Activated CD8-positive, alpha-beta memory T cell treated with anti-CD3 and anti-CD28 coated beads, Interleukin-2, amount 10 ng/mL, durations not matched to agents 7 days and 5 days (primary cell): ENCODE measurements at regions not wholly inside any gene's neighbourhood (a gene's known extent, or its start where the extent isn't known, plus 50 kb on each side); places are given as distances from the start of the nearest gene placed in this dataset.
A peak's percentile ranks its signal among the peaks of the same experiment; 100 is the strongest.
"Not testable (repeated sequence)": the region's sequence is repeated elsewhere in the genome, so short reads cannot be mapped to it uniquely, and the experiment has no call there.

Experiments used
- ATAC-seq: fragments of 150-1000 bp; cut with Tn5 transposase; one replicate; pipeline ENCODE4 v1.10.0; 2021; ENCODE audit warnings: moderate library complexity
- CTCF ChIA-PET: fragments of 350-600 bp; sonication (Branson Sonifier 250); formaldehyde crosslinking; loops from one replicate; lab custom pipeline; 2021; ENCODE audit warnings: antibody characterized with exemption; lab: Charles Lee
- DNase-seq: peaks from one replicate; pipeline ENCODE4 v3.0.0-alpha.2; 2020
- H3K27ac Mint-ChIP-seq: one replicate; pipeline ENCODE4 v1.8.0; 2021; ENCODE audit warnings: mild to moderate bottlenecking, mixed read lengths
- H3K27me3 Mint-ChIP-seq: one replicate; pipeline ENCODE4 v1.8.0; 2021; ENCODE audit warnings: mixed read lengths
- H3K36me3 Mint-ChIP-seq: one replicate; pipeline ENCODE4 v1.8.0; 2021; ENCODE audit warnings: mild to moderate bottlenecking, mixed read lengths
- H3K4me1 Mint-ChIP-seq: one replicate; pipeline ENCODE4 v1.8.0; 2021; ENCODE audit warnings: mixed read lengths
- H3K4me3 Mint-ChIP-seq: one replicate; pipeline ENCODE4 v1.8.0; 2021; ENCODE audit warnings: mild to moderate bottlenecking, moderate library complexity, mixed read lengths
- H3K9me3 Mint-ChIP-seq: one replicate; pipeline ENCODE4 v1.8.0; 2022; ENCODE audit warnings: low read depth, mixed read lengths

DNA sequence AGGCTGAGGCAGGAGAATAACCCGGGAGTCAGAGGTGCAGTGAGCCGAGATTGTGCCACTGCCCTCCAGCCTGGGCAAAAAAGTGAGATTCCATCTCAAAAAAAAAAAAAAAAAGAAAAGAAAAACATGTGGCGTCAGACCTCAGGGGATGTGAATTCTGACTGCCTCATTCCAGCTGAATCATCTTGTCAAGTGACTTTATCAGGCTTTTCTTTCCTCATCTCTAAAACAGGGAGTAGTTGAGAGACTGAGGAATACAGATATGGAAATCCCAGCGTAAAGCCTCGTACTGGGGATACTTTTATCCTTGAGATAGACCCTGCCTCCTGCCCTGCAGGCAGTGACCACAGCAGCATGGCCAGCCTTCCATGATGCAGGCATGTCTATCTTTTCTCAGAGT is 76.4 kb downstream of the PPIAL4A start:
- H3K36me3 Mint-ChIP-seq, CTCF ChIA-PET, DNase-seq, H3K4me3 Mint-ChIP-seq, H3K4me1 Mint-ChIP-seq, H3K27ac Mint-ChIP-seq, H3K9me3 Mint-ChIP-seq, ATAC-seq, H3K27me3 Mint-ChIP-seq: not testable (repeated sequence)

DNA sequence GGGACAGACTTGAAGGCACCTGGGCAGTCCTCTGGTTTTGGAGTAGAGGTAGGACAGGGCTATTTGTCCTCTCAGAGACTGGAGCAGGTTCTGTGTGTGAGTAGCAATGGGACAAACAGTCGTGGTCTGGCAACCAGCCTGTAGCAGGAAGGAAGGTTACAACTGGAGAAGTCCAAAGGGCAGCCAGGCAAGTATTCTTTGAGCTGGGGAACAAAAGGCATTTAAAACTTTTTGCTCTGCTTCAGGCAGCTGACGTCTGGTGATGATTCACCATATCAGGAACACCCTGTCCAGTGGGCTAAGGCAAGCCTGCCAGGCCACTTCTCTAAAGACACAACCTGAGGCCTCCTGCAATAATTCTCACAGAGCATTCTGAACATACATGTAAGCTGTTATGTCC is 83.3 kb downstream of the PPIAL4A start:
- H3K9me3 Mint-ChIP-seq, H3K36me3 Mint-ChIP-seq, H3K4me1 Mint-ChIP-seq, ATAC-seq, H3K27me3 Mint-ChIP-seq, H3K27ac Mint-ChIP-seq, CTCF ChIA-PET, DNase-seq, H3K4me3 Mint-ChIP-seq: not testable (repeated sequence)

DNA sequence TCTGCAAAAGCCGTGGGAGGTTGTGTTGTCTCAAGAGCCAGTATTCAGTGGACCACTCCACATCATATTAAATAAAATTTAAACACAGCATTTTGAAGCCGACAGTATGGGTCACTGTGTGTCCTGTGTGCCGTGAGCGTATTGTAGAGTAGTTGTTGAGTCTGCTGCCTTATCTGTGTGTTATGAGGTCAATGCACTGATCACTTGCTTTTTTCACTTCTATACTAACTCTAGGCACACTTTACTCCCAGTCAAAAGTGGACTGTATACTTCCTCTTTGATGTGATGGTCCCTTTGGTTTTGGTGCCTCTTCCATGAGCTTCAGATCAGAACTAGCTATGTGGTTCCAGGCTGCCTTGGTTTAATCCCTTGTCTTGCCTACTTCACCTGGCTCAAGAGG is 84.3 kb downstream of the PPIAL4A start:
- DNase-seq, H3K27me3 Mint-ChIP-seq, H3K4me3 Mint-ChIP-seq, H3K9me3 Mint-ChIP-seq, ATAC-seq, H3K4me1 Mint-ChIP-seq, H3K36me3 Mint-ChIP-seq, CTCF ChIA-PET, H3K27ac Mint-ChIP-seq: not testable (repeated sequence)

- H3K36me3 Mint-ChIP-seq, H3K27me3 Mint-ChIP-seq, DNase-seq, H3K4me1 Mint-ChIP-seq, H3K9me3 Mint-ChIP-seq, ATAC-seq, H3K4me3 Mint-ChIP-seq, H3K27ac Mint-ChIP-seq, CTCF ChIA-PET: not testable (repeated sequence)
Measured at GRCh38 chr1:120977279-120977678, 87.7 kb downstream of the PPIAL4A start.

DNA sequence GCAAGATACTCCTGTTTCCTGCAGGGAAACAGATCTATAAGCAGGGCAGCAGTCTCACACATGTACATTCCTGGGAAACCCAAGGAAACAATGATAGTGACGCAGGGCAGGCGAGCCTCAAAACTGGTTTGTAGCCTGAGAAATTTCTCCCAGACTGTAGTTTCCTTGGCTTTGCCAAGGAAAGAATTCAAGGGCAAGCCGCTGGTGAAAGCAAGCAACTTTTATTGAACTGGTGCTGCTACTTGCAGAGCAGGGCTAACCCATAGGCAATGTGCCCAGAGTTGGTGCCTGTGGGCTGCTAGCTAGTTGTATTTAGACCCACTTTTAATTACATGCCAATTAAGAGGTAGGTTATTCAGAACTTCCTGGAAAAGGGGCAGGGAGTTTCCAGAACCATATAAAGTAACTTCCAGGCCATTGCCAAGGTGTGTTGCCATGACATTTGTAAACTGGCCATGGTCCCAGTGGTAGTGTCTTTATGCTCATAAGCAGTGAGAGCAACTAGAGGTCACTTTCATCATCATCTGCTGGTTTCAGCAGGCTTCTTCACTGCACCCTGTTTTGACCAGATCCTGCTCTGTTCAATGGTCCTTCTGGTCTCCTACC is 92.0 kb downstream of the PPIAL4A start:
- CTCF ChIA-PET, H3K36me3 Mint-ChIP-seq, H3K4me1 Mint-ChIP-seq, H3K4me3 Mint-ChIP-seq, H3K9me3 Mint-ChIP-seq, DNase-seq, ATAC-seq, H3K27me3 Mint-ChIP-seq, H3K27ac Mint-ChIP-seq: not testable (repeated sequence)

DNA sequence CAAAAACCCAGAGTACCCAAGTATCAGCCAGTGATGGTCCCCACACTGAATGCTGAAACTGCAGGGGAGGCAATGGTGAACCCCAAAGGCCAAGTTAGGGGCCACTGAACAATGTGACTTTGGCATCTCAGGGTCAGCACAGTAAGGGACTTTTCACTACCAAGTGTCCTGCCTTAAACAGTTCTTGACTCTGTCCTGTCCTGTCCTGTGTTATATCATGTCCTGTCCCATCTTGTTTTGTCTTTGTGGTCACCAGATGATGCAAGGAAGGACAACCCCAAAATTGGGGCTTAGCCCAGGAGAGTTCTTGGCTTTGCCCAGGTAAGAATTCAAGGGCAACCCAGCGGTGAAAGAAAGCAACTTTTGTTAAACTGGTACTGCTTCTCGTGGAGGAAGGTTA is 105.0 kb downstream of the PPIAL4A start:
- peak; percentile 30 for ATAC-seq
- H3K9me3 Mint-ChIP-seq, H3K27ac Mint-ChIP-seq, DNase-seq, H3K27me3 Mint-ChIP-seq, H3K36me3 Mint-ChIP-seq, H3K4me1 Mint-ChIP-seq, CTCF ChIA-PET, H3K4me3 Mint-ChIP-seq: not testable (repeated sequence)

DNA sequence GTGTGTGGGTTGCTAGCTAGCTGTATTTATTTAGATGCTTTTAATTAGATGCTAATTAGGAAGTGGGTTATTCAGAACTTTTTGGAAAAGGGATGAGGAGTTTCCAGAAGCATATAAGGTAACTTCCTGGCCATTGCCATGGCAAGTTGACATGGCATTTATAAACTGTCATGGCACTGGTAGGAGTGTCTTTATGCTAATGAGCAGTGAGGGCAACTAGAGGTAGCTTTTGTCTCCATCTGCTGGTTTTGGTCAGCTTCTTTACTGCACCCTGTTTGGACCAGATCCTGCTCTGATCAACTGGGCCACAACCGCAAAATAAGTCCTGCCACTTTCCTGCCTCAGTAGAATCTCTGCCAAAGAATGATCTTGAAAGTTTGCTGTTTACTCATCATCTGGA is 105.5 kb downstream of the PPIAL4A start:
- H3K9me3 Mint-ChIP-seq: not testable (repeated sequence)

DNA sequence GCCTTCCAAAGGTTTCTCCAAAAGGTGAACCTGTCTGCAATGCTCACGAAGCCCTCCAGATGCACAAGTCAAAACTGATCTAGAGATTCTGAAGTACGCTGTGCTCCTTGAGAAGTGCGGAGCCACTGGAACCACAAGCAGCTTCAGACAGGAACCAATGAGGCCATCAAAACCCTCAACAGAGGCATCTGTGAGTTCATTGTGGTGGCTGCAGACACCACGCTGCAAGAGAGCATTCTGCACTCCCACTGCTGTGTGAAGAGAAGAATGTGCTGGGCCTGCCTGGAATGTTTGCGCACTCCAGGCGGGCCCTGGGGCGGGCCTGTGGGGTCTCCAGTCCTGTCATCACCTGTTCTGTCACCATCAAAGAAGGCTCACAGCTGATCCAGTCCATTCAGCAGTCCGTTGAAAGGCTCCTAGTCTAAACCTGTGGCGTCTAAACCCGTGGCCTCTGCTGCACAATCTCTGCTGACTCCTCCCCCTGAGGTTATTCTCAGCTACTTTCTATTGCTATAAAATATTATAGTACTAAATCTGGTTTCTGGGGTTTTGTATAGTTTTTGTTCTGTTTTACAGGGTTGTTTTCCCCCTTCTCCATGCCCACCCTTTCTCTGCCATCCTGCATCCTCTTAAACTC is 111.6 kb downstream of the PPIAL4A start:
- H3K9me3 Mint-ChIP-seq, H3K36me3 Mint-ChIP-seq, H3K4me1 Mint-ChIP-seq, H3K27me3 Mint-ChIP-seq, H3K27ac Mint-ChIP-seq, DNase-seq, H3K4me3 Mint-ChIP-seq, CTCF ChIA-PET: not testable (repeated sequence)
- ATAC-seq: peak; percentile 81

More for the DNA sequence above, 105.5 kb downstream of the PPIAL4A start:
- H3K4me1 Mint-ChIP-seq, H3K36me3 Mint-ChIP-seq, H3K27ac Mint-ChIP-seq, DNase-seq, H3K27me3 Mint-ChIP-seq, H3K4me3 Mint-ChIP-seq, CTCF ChIA-PET: not testable (repeated sequence)
- peak; percentile 97 for ATAC-seq

- ATAC-seq, H3K4me3 Mint-ChIP-seq, H3K27ac Mint-ChIP-seq, H3K9me3 Mint-ChIP-seq, DNase-seq, H3K36me3 Mint-ChIP-seq, CTCF ChIA-PET: not testable (repeated sequence)
- Mint-ChIP-seq H3K27me3 (peaks cover 14% of the 10 kb centered on the region), H3K4me1 (peaks cover 11% of the 10 kb centered on the region)
Measured at GRCh38 chr1:121003230-121003629, 113.7 kb downstream of the PPIAL4A start.

DNA sequence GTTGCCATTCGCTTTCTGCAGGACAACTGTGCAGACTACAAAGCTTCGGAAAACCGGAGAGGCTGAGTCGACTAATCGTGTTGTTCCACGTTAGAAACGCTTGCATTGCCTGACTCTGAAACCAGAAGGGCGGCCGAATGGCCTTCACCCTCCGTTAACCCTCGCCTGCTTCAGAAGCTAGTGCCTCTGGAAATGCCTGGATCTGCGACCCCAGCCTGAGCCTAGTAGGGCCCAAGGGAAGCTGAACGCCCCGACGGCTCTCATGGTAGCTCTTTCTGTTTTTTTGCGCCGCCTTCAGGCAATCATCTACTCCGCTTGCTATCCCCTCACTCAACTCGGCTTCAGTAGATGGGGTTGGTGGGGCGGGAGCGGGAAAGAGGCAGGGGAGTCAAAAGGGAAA is 117.3 kb downstream of the PPIAL4A start:
- DNase-seq, ATAC-seq, H3K4me3 Mint-ChIP-seq, CTCF ChIA-PET, H3K36me3 Mint-ChIP-seq, H3K9me3 Mint-ChIP-seq, H3K27ac Mint-ChIP-seq: not testable (repeated sequence)
- Mint-ChIP-seq H3K4me1 (peaks cover 16% of the 10 kb centered on the region), H3K27me3 (peaks cover 31% of the 10 kb centered on the region)

DNA sequence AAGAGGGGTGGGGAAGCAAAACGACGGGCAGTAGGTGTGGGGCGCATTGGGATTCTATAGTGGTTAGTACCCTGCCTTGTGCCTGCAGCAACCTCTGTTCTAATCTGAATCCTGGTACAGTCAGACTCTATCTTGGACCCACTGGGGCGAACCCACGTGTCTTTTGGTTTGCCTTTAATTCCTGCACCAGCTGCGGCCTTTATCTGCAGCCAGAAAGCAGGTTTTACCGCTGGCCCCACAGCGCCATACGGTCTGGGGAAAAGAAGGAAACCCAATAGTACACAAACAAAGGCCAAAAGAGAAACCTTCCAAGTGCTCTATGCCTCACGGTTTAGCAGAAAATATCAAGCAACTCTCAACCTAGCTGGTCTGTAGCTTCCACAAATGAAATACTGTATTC is 118.2 kb downstream of the PPIAL4A start:
- Mint-ChIP-seq H3K27me3 (peaks cover 31% of the 10 kb centered on the region), H3K4me1 (peaks cover 16% of the 10 kb centered on the region), H3K4me3 (peak overlapping the region; percentile 59)
- DNase-seq, CTCF ChIA-PET, ATAC-seq, H3K27ac Mint-ChIP-seq, H3K9me3 Mint-ChIP-seq, H3K36me3 Mint-ChIP-seq: not testable (repeated sequence)

- H3K4me3 Mint-ChIP-seq: peak overlapping the region; percentile 71
- H3K36me3 Mint-ChIP-seq, H3K27ac Mint-ChIP-seq, ATAC-seq, DNase-seq, CTCF ChIA-PET, H3K9me3 Mint-ChIP-seq: not testable (repeated sequence)
- H3K27me3 Mint-ChIP-seq: peaks cover 31% of the 10 kb centered on the region
- peaks cover 14% of the 10 kb centered on the region for H3K4me1 Mint-ChIP-seq
Measured at GRCh38 chr1:121008512-121009215, 119.1 kb downstream of the PPIAL4A start.

DNA sequence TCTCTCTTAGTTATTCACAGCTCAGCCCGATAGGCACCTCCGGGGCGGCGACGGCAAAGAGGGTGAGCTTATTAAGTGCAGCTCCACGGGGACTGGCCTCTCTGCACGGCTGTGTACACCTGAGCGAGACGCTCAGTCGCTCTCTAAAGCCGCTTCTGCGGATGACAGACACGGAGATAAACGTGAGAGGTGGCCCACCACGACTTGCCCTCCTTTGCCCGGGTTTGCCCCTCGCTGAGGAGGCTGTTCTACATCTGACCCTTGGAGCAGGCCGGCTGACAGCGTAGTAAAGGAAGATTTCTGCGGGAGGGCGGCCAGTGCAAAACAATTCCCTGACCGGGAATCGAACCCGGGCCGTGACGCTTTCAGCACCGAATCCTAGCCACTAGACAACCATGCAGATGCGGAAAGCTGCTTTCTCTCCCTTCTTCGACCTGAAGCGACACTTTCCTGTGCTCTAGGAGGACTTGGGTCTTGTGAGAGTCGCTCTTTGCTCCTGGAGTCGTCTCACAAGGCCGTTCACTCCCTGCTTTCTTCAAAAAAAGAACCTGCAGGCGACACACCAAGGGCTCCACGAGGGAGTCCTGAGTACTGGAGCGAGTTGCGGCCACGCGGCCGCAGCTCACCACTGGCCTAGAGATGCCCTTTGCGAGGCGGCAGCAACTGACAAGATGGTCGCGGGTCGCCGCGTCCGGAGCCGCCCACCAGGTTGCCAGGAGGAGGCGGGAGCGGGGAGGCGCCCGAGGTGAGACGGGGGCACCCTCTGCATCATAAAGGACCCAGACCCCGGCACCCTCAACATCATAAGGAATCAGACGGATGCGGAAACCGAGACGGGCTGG is 119.9 kb downstream of the PPIAL4A start:
- Mint-ChIP-seq H3K27me3 (peaks cover 29% of the 10 kb centered on the region), H3K4me1 (peaks cover 12% of the 10 kb centered on the region), H3K4me3 (peak overlapping the region; percentile 71)
- CTCF ChIA-PET, H3K36me3 Mint-ChIP-seq, H3K27ac Mint-ChIP-seq, H3K9me3 Mint-ChIP-seq: not testable (repeated sequence)
- peak; percentile 45 for DNase-seq
- peak; percentile 66 for ATAC-seq
